NCI-H1436 (cell line): ENCODE measurements at regions not wholly inside any gene's neighbourhood (a gene's known extent, or its start where the extent isn't known, plus 50 kb on each side); places are given as distances from the start of the nearest gene placed in this dataset.
"Not testable (repeated sequence)": the region's sequence is repeated elsewhere in the genome, so short reads cannot be mapped to it uniquely, and the experiment has no call there.

Source experiments
- DNase-seq: peaks from one replicate; lab custom pipeline; 2025; lab: John Stamatoyannopoulos, UW

DNA sequence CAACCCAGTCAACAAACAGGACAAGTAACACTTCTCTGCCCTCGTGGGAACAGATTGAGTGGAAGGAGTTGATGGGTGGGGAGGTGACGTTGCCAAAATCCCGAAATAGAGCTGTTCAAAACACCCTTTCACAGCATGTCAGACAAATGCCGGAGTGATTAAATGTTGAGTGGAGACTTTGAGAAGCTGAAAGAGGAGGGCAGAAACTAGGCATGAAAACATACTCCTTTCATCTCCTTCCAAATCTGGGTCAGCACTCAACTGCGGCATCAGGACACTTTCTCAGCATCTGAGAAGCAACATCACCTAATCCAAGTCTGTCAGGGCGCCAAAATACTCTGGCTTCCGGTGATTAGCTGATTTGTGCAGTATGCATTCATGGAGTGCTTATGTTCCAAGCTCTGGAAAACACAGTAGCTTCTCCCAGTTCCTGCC is 51.5 kb upstream of the MRI1 start:
- DNase-seq: peak; percentile 53

DNA sequence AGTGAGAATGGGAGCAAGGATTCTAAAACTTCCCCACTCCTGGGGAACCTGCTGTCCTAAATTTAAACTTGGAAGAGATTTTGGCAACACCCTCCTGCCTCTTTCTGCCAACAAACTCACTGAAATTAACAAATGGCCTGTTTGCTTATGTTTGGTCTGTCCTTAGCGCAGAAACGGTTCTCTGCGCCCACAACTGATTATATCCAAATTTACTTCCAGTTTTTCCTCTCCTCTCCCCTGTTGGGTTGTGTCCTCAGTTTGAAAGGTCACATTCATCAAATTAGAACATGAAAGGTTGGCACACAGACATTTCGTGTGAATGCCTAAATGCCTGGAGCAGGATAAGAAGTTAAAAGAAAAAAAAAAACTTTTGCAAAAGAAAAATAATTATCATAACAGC is 56.4 kb upstream of the MRI1 start:
- no peak for DNase-seq

DNA sequence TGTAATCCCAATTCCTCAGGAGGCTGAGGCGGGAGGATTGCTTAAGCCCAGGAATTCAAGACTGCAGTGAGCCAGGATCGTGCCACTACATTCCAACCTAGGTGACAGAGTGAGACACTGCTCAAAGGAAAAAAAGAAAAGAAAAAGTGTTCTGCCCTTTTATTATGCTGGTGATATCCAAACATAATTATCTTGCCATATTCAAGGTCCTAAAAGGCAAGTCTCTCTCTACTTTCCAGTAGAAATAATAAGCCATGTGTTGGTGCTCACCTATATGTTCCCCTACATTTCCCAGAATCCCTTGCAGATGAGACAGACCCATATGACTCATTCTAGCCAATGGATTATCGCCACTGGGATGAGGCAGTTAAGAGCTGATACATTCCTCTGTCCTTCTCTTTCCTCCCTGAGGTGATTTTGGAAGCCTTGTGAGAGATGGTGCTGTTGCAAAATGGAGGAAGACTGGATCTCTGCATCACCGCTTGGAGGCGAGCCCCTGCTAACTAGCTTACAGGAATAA is 58.3 kb upstream of the MRI1 start:
- no peak for DNase-seq

DNA sequence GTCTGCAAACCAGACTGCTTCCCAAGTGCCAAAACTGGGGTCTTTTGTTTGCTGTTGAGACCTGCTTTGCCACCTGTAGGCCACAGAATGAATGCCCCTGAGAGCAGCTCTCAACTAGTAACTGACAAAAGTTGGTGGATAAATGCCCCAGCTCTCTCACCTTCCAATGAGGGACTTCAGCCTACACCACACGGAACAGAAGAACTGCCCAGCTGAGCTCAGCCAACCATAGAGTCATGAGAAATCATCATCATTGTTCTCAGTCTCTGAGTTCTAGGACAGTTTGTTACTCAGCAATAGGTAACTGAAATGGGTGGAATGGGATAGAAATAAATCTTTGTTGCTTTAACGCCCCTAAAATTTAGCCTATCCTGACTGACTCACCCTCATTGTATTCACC is 59.1 kb upstream of the MRI1 start:
- no peak for DNase-seq

GRCh38 chr19:13701624-13702023 is 62.7 kb upstream of the MRI1 start:
- DNase-seq: no peak

GRCh38 chr19:13700621-13701020 is 63.7 kb upstream of the MRI1 start:
- peak; percentile 52 for DNase-seq

DNA sequence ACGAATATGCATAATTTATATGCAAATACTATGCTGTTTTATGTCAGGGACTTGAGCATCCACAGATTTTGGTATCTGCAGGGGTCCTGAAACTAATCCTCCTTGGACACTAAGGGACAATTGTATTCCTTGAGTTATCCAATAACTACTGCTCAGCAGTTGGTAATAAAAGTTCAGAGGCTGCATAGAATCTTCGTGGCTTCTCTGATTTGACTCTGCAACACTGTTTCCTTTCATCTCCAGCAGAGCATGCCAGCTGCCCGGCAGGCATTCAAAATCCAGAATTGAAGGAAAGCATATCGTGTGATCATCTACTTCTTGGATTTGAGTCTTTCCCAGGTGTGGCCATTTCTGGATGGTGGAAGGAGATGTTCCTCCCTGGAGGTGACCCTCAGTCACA is 64.5 kb upstream of the MRI1 start:
- no peak for DNase-seq

- DNase-seq: no peak
Observed at GRCh38 chr19:13696839-13697238, 67.5 kb upstream of the MRI1 start.

DNA sequence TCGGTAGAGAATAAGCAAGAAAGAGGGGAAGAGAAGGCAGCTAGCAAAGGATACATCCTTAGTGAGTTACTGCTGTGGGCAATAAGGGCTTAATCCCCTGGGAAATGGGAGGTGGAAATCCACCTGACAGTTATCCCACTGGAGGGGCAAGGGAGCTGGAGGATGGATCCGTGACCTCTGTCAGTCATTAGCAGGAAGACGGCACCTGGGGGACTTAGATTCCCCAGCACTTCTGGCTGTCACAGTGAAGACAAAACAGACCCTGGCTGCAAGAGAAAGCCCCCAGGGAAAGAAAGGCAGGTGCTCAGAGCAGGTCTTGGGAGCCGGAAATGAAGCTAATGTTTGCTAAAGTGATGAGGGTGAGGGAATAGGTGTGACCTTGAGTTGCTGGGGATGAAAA is 70.4 kb upstream of the MRI1 start:
- peak; percentile 91 for DNase-seq

DNA sequence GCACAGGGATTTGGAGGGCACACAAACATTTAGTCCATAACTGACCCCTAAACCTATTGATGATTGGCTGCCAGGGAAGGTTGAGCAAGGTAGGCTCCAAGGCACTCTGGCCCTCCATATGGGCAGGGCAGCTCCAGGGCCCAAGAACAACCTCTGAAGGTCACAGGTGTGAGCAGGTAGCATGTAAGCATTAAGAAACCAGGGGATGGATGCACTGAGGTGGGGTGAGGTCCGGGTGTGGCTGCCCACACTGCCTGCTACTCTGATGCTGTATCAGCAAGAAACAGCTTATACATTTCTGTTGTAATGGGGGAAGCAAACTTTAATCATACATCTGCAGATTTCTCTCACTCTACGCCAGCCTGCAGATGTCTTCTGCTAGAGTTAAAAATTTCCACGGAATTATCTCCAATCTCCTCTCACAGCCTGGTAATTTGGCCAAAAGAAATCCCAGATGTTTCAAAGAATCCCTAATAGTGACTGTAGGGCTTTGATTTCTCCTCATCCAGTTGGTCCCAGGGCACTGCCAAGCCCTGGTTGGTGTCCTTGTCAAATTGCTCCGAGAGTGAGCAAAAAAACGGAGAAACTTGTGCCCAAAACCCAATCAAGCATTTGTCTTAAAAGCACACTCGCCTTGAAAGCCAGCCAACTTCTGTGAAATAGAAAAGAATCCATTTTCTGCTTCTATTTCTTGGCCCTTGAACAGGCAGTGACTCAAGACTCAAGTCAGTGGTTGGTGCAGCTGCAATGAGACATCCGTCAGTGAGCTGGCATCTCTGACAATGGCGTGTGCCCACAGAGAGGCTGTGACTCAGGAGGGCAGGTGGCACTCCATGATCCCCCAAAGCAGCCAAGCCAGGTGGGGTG is 72.5 kb upstream of the MRI1 start:
- DNase-seq: peak; percentile 32

- peak; percentile 43 for DNase-seq
Observed at GRCh38 chr19:13689085-13689484, 75.2 kb upstream of the MRI1 start.

- DNase-seq: no peak
Observed at GRCh38 chr19:13684021-13684420, 80.3 kb upstream of the MRI1 start.

GRCh38 chr19:13681509-13681908 is 82.8 kb upstream of the MRI1 start:
- DNase-seq: no peak

GRCh38 chr19:13680708-13681360 is 83.5 kb upstream of the MRI1 start:
- DNase-seq: not testable (repeated sequence)

- not testable (repeated sequence) for DNase-seq
Observed at GRCh38 chr19:13676967-13677366, 87.4 kb upstream of the MRI1 start.

DNA sequence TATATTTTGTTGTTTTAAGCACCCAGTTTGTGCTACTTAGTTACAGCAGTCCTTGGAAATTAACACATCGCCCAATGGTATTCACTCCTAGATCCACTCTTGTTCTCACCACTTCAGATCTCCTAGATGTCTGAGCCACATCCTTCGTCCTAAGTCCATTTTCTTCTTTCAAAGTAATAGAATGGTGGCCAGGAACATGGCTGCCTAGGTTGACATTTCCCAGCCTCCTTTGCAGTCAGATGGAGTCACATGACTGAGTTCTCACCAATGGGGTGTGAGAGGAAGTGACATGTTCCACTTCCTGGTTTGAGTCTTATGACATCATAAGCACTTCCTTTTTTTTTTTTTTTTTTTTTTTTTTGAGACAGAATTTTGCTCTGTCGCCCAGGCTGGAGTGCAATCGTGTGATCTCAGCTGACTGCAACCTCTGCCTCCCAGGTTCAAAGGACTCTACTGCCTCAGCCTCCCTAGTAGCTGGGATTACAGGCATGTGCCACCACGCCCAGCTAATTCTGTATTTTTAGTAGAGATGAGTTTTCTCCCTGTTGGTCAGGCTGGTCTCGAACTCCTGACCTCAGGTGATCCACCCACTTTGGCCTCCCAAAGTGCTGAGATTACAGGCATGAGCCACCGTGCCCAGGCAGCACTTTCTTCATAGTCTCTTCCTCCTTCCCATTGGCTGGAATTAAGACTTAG is 91.7 kb upstream of the MRI1 start:
- DNase-seq: not testable (repeated sequence)

- peak; percentile 36 for DNase-seq
Observed at GRCh38 chr19:13670846-13671245, 93.5 kb upstream of the MRI1 start.

- DNase-seq: no peak
Observed at GRCh38 chr19:13669780-13670355, 94.5 kb upstream of the MRI1 start.

- no peak for DNase-seq
Observed at GRCh38 chr19:13668964-13669363, 95.4 kb upstream of the MRI1 start.

- no peak for DNase-seq
Observed at GRCh38 chr19:13666165-13666564, 98.2 kb upstream of the MRI1 start.

- no peak for DNase-seq
Observed at GRCh38 chr19:13665125-13665905, 99.0 kb upstream of the MRI1 start.
